Calu3 (cell line): ENCODE measurements at regions not wholly inside any gene's neighbourhood (a gene's known extent, or its start where the extent isn't known, plus 50 kb on each side); places are given as distances from the start of the nearest gene placed in this dataset.

Experiments
- BruUV-seq: library from RNA; stranded (reverse); fragments of 400-500 nt; replicated peaks from 2 replicates; lab custom pipeline; 2021; lab: Mats Ljungman, UMichigan
- CTCF ChIA-PET: fragments of 300-600 bp; sonication (Branson Sonifier 250); formaldehyde crosslinking; loops from one replicate; lab custom pipeline; 2022; ENCODE audit warnings: antibody characterized with exemption; lab: Charles Lee
- DNase-seq: peaks from one replicate; pipeline ENCODE4 v3.0.0; 2022
- H3K27ac Mint-ChIP-seq: one replicate; pipeline ENCODE4 v1.8.0; 2022; ENCODE audit warnings: mixed read lengths; ENCODE audit not compliant: unreplicated experiment
- H3K27me3 Mint-ChIP-seq: one replicate; pipeline ENCODE4 v1.8.0; 2022; ENCODE audit warnings: mixed read lengths; ENCODE audit not compliant: unreplicated experiment
- H3K36me3 Mint-ChIP-seq: one replicate; pipeline ENCODE4 v1.8.0; 2022; ENCODE audit warnings: mild to moderate bottlenecking, moderate library complexity, mixed read lengths; ENCODE audit not compliant: insufficient read depth, unreplicated experiment
- H3K4me1 Mint-ChIP-seq: one replicate; pipeline ENCODE4 v1.8.0; 2022; ENCODE audit warnings: mild to moderate bottlenecking, low read depth, mixed read lengths; ENCODE audit not compliant: unreplicated experiment
- H3K4me3 Mint-ChIP-seq: one replicate; pipeline ENCODE4 v1.8.0; 2022; ENCODE audit warnings: mild to moderate bottlenecking, low read depth, moderate library complexity, mixed read lengths; ENCODE audit not compliant: unreplicated experiment
- H3K9me3 Mint-ChIP-seq: one replicate; pipeline ENCODE4 v1.8.0; 2022; ENCODE audit warnings: low read depth, mixed read lengths; ENCODE audit not compliant: unreplicated experiment
- CTCF ChIP-seq: fragments of 200-600 bp; IDR thresholded peaks from one replicate; pipeline ENCODE4 v1.8.0; 2022; ENCODE audit warnings: antibody characterized with exemption; ENCODE audit not compliant: unreplicated experiment
- intact Hi-C: fragments of 100-400 bp; cut with micrococcal nuclease; formaldehyde crosslinking; loops from one replicate; pipeline ENCODE4 v1.10.0; 2022; ENCODE audit not compliant: unreplicated experiment

- CTCF ChIA-PET, result no interaction called here
- no peak for TF ChIP-seq CTCF
- intact Hi-C loops, result no loop called here
- no peak for DNase-seq
- no peaks in the 10 kb centered on the region for H3K27me3 Mint-ChIP-seq
- no peaks in the 10 kb centered on the region for H3K9me3 Mint-ChIP-seq
- H3K27ac Mint-ChIP-seq, result no peak overlapping the region
- peaks cover 14% of the 10 kb centered on the region for H3K4me1 Mint-ChIP-seq
- no peak overlapping the region for H3K4me3 Mint-ChIP-seq
- BruUV-seq, result no TSS peak
- H3K36me3 Mint-ChIP-seq, result no peaks in the 10 kb centered on the region
Observed at GRCh38 chr10:121282797-121283515, 315.3 kb downstream of the FGFR2 start.

GRCh38 chr10:121284936-121285335 lies 313.3 kb downstream of the FGFR2 start:
- no peak for TF ChIP-seq CTCF
- Mint-ChIP-seq H3K4me1 (peaks cover 14% of the 10 kb centered on the region), H3K36me3 (no peaks in the 10 kb centered on the region), H3K27me3 (no peaks in the 10 kb centered on the region), H3K4me3 (no peak overlapping the region), H3K27ac (no peak overlapping the region), H3K9me3 (no peaks in the 10 kb centered on the region)
- CTCF ChIA-PET, result no interaction called here
- intact Hi-C loops, result no loop called here
- DNase-seq, result no peak
- no TSS peak for BruUV-seq

- H3K4me3 Mint-ChIP-seq, result no peak overlapping the region
- no peak for DNase-seq
- intact Hi-C loops, result no loop called here
- H3K36me3 Mint-ChIP-seq, result no peaks in the 10 kb centered on the region
- no peaks in the 10 kb centered on the region for H3K9me3 Mint-ChIP-seq
- peaks cover 14% of the 10 kb centered on the region for H3K4me1 Mint-ChIP-seq
- H3K27ac Mint-ChIP-seq, result no peak overlapping the region
- TF ChIP-seq CTCF, result no peak
- H3K27me3 Mint-ChIP-seq, result no peaks in the 10 kb centered on the region
- CTCF ChIA-PET, result no interaction called here
- no TSS peak for BruUV-seq
Observed at GRCh38 chr10:121285406-121286196, 312.6 kb downstream of the FGFR2 start.

GRCh38 chr10:121288011-121288410 lies 310.2 kb downstream of the FGFR2 start:
- CTCF ChIA-PET, result no interaction called here
- intact Hi-C loops, result no loop called here
- no peak for TF ChIP-seq CTCF
- Mint-ChIP-seq H3K4me1 (peaks cover 14% of the 10 kb centered on the region), H3K9me3 (no peaks in the 10 kb centered on the region), H3K4me3 (no peak overlapping the region), H3K27me3 (no peaks in the 10 kb centered on the region), H3K36me3 (no peaks in the 10 kb centered on the region), H3K27ac (no peak overlapping the region)
- no peak for DNase-seq
- BruUV-seq, result no TSS peak
